ENCODE measurements at regions not wholly inside any gene's neighbourhood (a gene's known extent, or its start where the extent isn't known, plus 50 kb on each side); places are given as distances from the start of the nearest gene placed in this dataset.

- H3K4me1 Mint-ChIP-seq: peaks cover 4 to 6% of the 10 kb centered on the region in 2 experiments; a peak in 3 of 4 replicates
- Histone ChIP-seq H3K79me2 (ENCODE audit: insufficient read depth, low read length) (no peaks in the 10 kb centered on the region), H4K8ac (replicated peaks; ENCODE audit: insufficient read length, low read depth, low read length) (no peak overlapping the region), H3K56ac (ENCODE audit: insufficient read length, low read depth, low read length) (no peak overlapping the region), H3K23me2 (ENCODE audit: insufficient read length, low read depth, low read length, poor library complexity, severe bottlenecking) (no peaks in the 10 kb centered on the region), H3K9me3 (ENCODE audit: control insufficient read depth, low read depth, low read length) (no peaks in the 10 kb centered on the region), H4K5ac (ENCODE audit: insufficient read length, low read depth, low read length) (no peak overlapping the region), H3K4me2 (ENCODE audit: insufficient read depth, insufficient read length, low read length) (no peak overlapping the region), H2BK12ac (ENCODE audit: insufficient read length, low read depth, low read length) (no peak overlapping the region), H3K18ac (ENCODE audit: insufficient read length, low read depth, low read length) (no peak overlapping the region), H3K4me1 (ENCODE audit: insufficient read depth, low read length) (peaks cover 2% of the 10 kb centered on the region; the same call in 1 of the 2 replicates), H3K4ac (ENCODE audit: low read depth, low read length) (no peak overlapping the region), H3T11ph (ENCODE audit: low read length) (no peak overlapping the region), H4K91ac (ENCODE audit: insufficient read length, low read depth, low read length) (no peak overlapping the region), H2AFZ (ENCODE audit: low read length) (no peak overlapping the region), H3K27me3 (ENCODE audit: insufficient read depth, low read length) (no peaks in the 10 kb centered on the region), H2BK15ac (ENCODE audit: low read depth, low read length) (no peak overlapping the region), H3K27ac (ENCODE audit: insufficient read length, low read depth, low read length) (no peak overlapping the region), H2BK20ac (ENCODE audit: low read depth, low read length, poor library complexity, severe bottlenecking) (no peak overlapping the region), H3K79me1 (ENCODE audit: insufficient read depth, low read depth, low read length, poor library complexity, severe bottlenecking) (no peaks in the 10 kb centered on the region), H3K14ac (ENCODE audit: insufficient read depth, low read length) (no peak overlapping the region), H3K23ac (ENCODE audit: insufficient read length, low read depth, low read length) (no peak overlapping the region), H2AK5ac (ENCODE audit: insufficient read length, low read length) (no peak overlapping the region), H2BK5ac (ENCODE audit: insufficient read length, low read length) (no peak overlapping the region), H2BK120ac (ENCODE audit: low read depth, low read length, poor library complexity, severe bottlenecking) (no peak overlapping the region), H4K20me1 (ENCODE audit: control insufficient read depth, insufficient read depth, insufficient read length) (no peaks in the 10 kb centered on the region), H3K9ac (ENCODE audit: extremely low read depth, insufficient read length, low read length) (no peak overlapping the region)
- no peak for DNase-seq
- H3K27ac Mint-ChIP-seq: no peak overlapping the region
- H3K36me3 Mint-ChIP-seq (ENCODE audit: insufficient read depth in 1 of 3, low read depth in 3 of 3): no peaks in the 10 kb centered on the region
- TF ChIP-seq, protein P1, sequence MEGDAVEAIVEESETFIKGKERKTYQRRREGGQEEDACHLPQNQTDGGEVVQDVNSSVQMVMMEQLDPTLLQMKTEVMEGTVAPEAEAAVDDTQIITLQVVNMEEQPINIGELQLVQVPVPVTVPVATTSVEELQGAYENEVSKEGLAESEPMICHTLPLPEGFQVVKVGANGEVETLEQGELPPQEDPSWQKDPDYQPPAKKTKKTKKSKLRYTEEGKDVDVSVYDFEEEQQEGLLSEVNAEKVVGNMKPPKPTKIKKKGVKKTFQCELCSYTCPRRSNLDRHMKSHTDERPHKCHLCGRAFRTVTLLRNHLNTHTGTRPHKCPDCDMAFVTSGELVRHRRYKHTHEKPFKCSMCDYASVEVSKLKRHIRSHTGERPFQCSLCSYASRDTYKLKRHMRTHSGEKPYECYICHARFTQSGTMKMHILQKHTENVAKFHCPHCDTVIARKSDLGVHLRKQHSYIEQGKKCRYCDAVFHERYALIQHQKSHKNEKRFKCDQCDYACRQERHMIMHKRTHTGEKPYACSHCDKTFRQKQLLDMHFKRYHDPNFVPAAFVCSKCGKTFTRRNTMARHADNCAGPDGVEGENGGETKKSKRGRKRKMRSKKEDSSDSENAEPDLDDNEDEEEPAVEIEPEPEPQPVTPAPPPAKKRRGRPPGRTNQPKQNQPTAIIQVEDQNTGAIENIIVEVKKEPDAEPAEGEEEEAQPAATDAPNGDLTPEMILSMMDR (conservative IDR thresholded peaks at IDR 0.05): no peak
- no peak overlapping the region for H3K4me3 Mint-ChIP-seq
- no peaks in the 10 kb centered on the region for H3K9me3 Mint-ChIP-seq
- H3K27me3 Mint-ChIP-seq (ENCODE audit: low read depth): no peaks in the 10 kb centered on the region
- WGBS (ENCODE audit: extremely low coverage, insufficient read length, low lambda C conversion rate): no CpG with 5 or more reads among the region's 2 CpGs
Measured at GRCh38 chr11:110802162-110802561, 89.9 kb upstream of the ARHGAP20 start.
